ENCODE measurements at regions not wholly inside any gene's neighbourhood (a gene's known extent, or its start where the extent isn't known, plus 50 kb on each side); places are given as distances from the start of the nearest gene placed in this dataset.

DNA sequence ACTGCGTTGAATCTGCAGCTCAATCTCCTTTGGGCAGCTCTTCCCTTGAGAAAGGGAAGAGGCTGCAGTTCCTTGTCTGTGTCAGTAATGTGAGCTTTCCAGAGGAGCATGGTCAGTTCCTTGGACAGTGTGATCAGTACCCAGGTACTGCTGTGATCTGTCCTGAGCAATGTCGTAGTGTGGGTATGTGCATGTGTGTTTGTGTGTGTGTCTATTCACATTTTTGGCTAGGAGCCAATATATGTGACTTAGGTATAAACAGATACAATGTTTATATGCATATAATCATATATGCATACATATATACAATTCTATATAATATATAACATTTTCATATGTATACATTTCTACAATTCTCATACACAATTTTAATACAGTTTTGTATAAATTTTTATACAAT, 85.4 kb upstream of the OLIG3 start:
- TF ChIP-seq POLR2A (IDR thresholded peaks at IDR 0.05): no peak
- TF ChIP-seq, protein P1, sequence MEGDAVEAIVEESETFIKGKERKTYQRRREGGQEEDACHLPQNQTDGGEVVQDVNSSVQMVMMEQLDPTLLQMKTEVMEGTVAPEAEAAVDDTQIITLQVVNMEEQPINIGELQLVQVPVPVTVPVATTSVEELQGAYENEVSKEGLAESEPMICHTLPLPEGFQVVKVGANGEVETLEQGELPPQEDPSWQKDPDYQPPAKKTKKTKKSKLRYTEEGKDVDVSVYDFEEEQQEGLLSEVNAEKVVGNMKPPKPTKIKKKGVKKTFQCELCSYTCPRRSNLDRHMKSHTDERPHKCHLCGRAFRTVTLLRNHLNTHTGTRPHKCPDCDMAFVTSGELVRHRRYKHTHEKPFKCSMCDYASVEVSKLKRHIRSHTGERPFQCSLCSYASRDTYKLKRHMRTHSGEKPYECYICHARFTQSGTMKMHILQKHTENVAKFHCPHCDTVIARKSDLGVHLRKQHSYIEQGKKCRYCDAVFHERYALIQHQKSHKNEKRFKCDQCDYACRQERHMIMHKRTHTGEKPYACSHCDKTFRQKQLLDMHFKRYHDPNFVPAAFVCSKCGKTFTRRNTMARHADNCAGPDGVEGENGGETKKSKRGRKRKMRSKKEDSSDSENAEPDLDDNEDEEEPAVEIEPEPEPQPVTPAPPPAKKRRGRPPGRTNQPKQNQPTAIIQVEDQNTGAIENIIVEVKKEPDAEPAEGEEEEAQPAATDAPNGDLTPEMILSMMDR (IDR thresholded peaks at IDR 0.05): no peak

Measured in vagina (tissue), 2 donors.